ENCODE measurements at regions not wholly inside any gene's neighbourhood (a gene's known extent, or its start where the extent isn't known, plus 50 kb on each side); places are given as distances from the start of the nearest gene placed in this dataset.

DNA sequence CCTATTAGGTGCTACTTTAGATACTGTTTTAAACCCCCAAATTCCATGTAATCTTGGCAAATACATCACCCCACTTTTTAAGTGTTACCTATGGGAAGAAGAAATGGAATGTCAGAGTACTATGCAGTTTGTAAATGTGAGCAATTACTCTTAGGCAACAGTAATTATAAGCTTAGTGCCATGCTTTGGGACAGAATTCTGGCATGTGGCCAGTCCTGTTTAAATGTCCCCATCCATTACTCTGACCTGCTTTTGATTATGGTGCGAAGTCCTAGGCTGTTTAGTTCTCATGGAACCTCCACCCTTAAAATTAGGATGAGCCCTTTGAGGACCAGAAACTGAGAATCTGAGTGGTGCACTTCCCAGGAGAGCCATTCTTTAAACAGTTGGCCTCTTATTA lies 321.4 kb upstream of the RGS6 start:
- TF ChIP-seq CREB1 (CRISPR knock-in tag; IDR thresholded peaks at IDR 0.05) (no peak), KAT7 (CRISPR knock-in tag; IDR thresholded peaks at IDR 0.05; ENCODE audit: borderline replicate concordance) (no peak), RELA (CRISPR knock-in tag; IDR thresholded peaks at IDR 0.05; ENCODE audit: borderline replicate concordance) (no peak)
- TF ChIP-seq, protein P1, sequence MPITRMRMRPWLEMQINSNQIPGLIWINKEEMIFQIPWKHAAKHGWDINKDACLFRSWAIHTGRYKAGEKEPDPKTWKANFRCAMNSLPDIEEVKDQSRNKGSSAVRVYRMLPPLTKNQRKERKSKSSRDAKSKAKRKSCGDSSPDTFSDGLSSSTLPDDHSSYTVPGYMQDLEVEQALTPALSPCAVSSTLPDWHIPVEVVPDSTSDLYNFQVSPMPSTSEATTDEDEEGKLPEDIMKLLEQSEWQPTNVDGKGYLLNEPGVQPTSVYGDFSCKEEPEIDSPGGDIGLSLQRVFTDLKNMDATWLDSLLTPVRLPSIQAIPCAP (CRISPR knock-in tag; IDR thresholded peaks at IDR 0.05) = no peak
- TF ChIP-seq, protein P2, sequence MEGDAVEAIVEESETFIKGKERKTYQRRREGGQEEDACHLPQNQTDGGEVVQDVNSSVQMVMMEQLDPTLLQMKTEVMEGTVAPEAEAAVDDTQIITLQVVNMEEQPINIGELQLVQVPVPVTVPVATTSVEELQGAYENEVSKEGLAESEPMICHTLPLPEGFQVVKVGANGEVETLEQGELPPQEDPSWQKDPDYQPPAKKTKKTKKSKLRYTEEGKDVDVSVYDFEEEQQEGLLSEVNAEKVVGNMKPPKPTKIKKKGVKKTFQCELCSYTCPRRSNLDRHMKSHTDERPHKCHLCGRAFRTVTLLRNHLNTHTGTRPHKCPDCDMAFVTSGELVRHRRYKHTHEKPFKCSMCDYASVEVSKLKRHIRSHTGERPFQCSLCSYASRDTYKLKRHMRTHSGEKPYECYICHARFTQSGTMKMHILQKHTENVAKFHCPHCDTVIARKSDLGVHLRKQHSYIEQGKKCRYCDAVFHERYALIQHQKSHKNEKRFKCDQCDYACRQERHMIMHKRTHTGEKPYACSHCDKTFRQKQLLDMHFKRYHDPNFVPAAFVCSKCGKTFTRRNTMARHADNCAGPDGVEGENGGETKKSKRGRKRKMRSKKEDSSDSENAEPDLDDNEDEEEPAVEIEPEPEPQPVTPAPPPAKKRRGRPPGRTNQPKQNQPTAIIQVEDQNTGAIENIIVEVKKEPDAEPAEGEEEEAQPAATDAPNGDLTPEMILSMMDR (IDR thresholded peaks at IDR 0.05) = no peak
- TF ChIP-seq, protein P3, sequence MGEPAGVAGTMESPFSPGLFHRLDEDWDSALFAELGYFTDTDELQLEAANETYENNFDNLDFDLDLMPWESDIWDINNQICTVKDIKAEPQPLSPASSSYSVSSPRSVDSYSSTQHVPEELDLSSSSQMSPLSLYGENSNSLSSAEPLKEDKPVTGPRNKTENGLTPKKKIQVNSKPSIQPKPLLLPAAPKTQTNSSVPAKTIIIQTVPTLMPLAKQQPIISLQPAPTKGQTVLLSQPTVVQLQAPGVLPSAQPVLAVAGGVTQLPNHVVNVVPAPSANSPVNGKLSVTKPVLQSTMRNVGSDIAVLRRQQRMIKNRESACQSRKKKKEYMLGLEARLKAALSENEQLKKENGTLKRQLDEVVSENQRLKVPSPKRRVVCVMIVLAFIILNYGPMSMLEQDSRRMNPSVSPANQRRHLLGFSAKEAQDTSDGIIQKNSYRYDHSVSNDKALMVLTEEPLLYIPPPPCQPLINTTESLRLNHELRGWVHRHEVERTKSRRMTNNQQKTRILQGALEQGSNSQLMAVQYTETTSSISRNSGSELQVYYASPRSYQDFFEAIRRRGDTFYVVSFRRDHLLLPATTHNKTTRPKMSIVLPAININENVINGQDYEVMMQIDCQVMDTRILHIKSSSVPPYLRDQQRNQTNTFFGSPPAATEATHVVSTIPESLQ (CRISPR knock-in tag; IDR thresholded peaks at IDR 0.05) = no peak
- TF ChIP-seq, protein P4, sequence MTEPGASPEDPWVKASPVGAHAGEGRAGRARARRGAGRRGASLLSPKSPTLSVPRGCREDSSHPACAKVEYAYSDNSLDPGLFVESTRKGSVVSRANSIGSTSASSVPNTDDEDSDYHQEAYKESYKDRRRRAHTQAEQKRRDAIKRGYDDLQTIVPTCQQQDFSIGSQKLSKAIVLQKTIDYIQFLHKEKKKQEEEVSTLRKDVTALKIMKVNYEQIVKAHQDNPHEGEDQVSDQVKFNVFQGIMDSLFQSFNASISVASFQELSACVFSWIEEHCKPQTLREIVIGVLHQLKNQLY (CRISPR knock-in tag; IDR thresholded peaks at IDR 0.05) = no peak

Data from WTC11 (cell line).